ENCODE measurements at regions not wholly inside any gene's neighbourhood (a gene's known extent, or its start where the extent isn't known, plus 50 kb on each side); places are given as distances from the start of the nearest gene placed in this dataset.

- TF ChIP-seq CTCF (IDR thresholded peaks at IDR 0.05; ENCODE audit: low read length) = no peak
- no peak for TF ChIP-seq EZH2 (IDR thresholded peaks at IDR 0.05; ENCODE audit: borderline replicate concordance, low read length)
Measured at GRCh38 chr15:66955871-66956585, 109.4 kb upstream of the SMAD3 start.
